LNCaP clone FGC (cell line): ENCODE measurements at regions not wholly inside any gene's neighbourhood (a gene's known extent, or its start where the extent isn't known, plus 50 kb on each side); places are given as distances from the start of the nearest gene placed in this dataset.

Experiments
- DNase-seq: peaks from one replicate; pipeline ENCODE4 v3.0.0-alpha.2; 2011; ENCODE audit warnings: low read depth
- H3K4me3 ChIP-seq: 2 replicates; pipeline ENCODE4 v1.5.1; 2011; ENCODE audit warnings: mild to moderate bottlenecking, low read depth, low read length, control low read depth
- CTCF ChIP-seq: IDR thresholded peaks from 2 replicates; pipeline ENCODE4 v1.5.1; 2012; ENCODE audit warnings: mild to moderate bottlenecking; ENCODE audit not compliant: control insufficient read depth, insufficient read depth; ENCODE audit errors: extremely low read depth

DNA sequence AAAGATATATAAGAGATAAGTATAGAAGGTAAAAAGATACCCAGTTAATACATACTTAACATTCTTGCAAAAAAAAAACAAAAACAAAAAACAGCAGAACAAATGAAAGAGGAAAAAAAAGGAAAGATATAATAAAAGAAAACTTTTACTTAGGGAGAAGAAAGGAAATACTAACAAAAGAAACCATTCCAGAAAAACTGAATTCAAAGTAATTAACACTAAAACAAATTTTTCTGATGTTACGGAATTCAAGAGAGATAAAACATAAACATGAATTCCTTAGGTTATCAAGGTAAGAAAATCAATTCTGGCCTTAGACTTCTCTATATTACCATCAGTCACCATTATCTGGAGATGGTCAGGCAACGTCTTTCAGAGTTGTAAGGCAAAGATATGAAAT lies 261.8 kb downstream of the ZEB2 start:
- H3K4me3 ChIP-seq = no peak overlapping the region
- no peak for TF ChIP-seq CTCF
- DNase-seq = no peak

GRCh38 chr2:144256996-144257707 lies 262.8 kb downstream of the ZEB2 start:
- DNase-seq = no peak
- no peak for TF ChIP-seq CTCF
- H3K4me3 ChIP-seq = no peak overlapping the region

DNA sequence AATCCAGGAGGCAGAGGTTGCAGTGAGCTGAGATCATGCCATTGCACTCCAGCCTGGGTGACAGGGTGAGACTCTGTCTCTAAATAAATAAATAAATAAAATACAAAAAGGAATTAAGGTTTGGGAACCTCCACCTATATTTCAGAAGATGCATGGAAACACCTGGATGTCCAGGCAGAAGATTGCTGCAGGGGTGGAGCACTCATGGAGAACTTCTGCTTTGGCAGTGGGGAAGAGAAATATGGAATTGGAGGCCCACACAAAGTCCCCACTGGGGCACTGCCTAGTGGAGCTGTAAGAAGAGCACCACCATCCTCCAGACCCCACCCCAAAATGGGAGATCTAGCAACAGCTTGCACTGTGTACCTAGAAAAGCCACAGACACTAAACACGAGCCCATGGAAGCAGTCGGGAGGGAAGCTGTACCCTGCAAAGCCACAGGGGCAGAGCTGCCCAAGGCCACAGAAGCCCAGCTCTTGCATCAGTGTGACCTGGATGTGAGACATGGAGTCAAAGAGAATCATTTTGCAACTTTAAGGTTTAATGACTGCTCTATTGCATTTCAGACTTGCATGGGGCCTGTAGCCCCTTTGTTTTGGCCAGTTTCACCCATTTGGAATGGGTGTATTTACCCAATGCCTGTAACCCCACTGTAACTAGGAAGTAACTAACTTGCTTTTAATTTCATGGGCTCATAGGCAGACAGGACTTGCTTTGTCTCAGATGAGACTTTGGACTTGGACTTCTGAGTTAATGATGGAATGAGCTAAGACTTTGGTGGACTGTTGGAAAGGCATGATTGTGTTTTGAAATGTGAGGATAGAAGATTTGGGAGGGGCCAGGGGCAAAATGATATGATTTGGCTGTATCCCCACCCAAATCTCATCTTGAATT lies 265.3 kb downstream of the ZEB2 start:
- DNase-seq = no peak
- no peak for TF ChIP-seq CTCF
- no peak overlapping the region for H3K4me3 ChIP-seq

DNA sequence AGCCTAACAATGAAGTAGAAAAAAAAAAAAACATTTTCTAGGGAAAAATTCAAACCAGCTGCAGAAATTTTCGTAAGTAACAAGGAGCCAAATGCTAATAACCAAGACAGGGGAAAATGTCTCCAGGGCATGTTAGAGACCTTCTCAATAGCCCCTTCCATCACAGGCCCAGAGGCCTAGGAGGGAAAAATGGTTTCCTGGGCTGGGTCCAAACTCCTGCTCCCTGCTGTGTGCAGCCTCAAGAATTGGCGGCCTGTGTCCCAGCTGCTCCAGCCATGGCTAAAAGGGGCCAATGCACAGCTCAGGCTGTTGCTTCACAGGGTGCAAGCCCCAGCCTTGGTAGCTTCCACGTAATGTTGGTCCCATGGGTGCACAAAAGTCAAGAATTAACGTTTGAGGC lies 266.2 kb downstream of the ZEB2 start:
- DNase-seq = no peak
- TF ChIP-seq CTCF = no peak
- no peak overlapping the region for H3K4me3 ChIP-seq

GRCh38 chr2:144252694-144253093 lies 267.2 kb downstream of the ZEB2 start:
- no peak for TF ChIP-seq CTCF
- no peak for DNase-seq
- H3K4me3 ChIP-seq = no peak overlapping the region

DNA sequence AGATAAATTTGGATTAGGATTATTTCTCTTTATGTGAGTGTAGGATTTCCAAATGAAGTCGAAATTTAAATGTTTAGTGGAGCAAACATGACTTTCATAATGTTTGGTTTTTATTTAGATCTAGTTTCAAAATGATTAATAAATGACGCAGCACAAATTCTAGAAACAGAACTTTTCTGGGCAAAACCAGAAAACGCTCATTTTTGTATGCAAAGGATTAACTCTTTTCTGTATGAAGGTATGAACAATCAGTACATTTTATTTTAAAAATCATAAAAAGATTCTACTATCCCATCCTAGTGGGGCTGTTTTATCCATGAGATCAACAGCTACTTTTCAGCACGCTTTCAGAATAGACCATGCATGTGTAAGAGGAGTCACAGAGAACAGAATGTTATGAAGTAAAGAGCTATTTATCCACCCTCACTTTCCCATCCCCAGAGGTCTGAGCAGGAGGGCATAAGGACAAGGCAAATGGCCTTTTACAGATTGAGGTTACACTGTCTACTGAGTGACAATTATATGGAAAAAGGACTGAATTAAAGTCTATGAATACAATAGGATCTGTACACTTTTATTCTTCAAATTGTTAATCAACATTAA lies 270.8 kb downstream of the ZEB2 start:
- TF ChIP-seq CTCF = no peak
- no peak for DNase-seq
- no peak overlapping the region for H3K4me3 ChIP-seq
